ENCODE measurements at regions not wholly inside any gene's neighbourhood (a gene's known extent, or its start where the extent isn't known, plus 50 kb on each side); places are given as distances from the start of the nearest gene placed in this dataset.
A peak's percentile ranks its signal among the peaks of the same experiment; 100 is the strongest.
"Not testable (repeated sequence)": the region's sequence is repeated elsewhere in the genome, so short reads cannot be mapped to it uniquely, and the experiment has no call there.

DNA sequence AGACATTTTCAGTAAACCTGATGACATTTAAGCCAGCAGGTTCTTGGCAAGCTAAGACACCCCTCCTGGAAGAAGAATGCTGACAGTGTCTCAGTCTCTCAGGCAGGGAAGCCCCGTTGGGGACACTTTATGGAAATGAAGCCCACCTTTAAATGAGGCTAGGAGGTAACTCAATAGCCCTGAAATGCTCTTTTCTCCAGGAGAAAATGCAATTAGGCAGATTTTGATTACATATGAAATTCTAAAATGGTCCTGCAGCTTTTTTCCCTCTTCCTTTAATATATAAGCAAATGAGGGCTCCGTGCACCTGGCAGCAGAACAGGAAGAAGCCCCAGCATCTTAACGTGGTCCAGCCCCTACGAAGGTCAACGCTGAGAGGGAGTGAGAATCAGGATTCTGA lies 65.8 kb upstream of the CHST15 start:
- no peak for DNase-seq

DNA sequence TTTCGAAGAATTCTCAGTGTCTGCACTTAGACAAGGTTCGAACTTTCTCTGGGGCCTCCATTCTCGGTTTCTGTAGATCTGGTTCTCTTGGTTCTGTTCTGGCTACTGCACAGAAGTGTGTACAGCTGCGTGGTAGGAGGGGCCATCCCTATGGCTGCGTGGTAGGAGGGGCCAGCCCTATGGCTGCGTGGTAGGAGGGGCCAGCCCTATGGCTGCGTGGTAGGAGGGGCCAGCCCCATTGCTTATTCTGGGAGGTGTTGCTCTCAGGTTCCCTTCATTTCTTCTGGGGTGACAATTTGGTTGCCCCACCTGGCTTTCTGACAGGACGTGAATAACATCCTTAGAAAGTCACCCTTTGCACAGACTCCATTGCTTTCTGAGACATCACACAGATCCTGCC lies 65.2 kb upstream of the CHST15 start:
- DNase-seq: no peak

DNA sequence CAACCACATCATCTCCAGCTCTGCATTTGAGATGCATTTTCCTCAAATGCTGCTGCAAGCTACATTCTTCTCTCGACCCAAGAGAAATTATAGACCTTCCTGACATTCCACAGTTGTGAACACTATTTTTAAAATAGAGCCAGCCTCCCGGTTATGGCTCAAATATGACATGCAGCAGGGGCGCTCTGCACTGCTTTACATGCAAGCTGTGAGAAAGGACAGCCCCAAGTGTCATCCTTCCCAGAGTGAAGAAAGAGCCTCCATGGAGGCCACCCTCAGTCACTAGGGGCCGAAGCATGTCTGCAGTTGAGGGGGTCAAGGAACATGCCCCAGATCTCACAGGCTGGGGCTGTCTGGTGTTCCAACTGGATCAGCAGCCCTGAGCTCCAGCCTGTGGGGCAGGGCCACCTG lies 63.9 kb upstream of the CHST15 start:
- DNase-seq: no peak

DNA sequence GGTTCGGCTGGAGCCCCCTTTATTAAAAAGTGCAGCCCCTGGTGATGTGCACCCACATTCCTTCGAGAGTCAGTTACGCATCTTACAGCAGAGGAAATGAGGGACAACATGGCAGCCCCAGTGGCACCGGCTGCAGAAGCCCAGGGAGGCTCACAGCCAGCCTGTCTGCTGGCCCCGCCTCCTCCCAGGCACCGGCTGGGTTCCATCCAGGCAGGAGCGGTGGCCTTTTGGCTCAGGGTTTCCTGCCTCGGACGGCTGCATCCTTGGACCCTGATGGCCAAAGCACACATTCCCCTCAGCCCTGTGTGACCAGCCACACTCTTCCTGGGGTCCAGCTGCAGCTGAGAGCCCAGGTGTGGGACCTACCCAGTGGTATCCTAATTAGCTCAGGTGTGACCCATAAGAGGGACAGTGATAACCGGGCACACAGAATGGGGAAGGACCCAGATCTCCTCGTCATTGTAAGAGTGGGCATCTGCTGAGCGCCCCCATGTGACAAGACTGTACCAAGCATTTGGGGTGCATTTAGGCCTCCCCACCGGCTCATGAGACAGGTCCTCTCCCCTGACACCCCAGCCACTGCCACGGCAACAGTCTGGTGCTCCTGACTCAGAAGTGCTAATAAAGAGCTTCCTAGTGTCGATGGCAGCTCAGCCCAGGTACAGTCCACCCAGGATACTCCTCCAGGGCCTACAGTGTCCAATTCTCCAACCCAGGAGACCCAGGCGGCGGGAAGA lies 63.3 kb upstream of the CHST15 start:
- no peak for DNase-seq

DNA sequence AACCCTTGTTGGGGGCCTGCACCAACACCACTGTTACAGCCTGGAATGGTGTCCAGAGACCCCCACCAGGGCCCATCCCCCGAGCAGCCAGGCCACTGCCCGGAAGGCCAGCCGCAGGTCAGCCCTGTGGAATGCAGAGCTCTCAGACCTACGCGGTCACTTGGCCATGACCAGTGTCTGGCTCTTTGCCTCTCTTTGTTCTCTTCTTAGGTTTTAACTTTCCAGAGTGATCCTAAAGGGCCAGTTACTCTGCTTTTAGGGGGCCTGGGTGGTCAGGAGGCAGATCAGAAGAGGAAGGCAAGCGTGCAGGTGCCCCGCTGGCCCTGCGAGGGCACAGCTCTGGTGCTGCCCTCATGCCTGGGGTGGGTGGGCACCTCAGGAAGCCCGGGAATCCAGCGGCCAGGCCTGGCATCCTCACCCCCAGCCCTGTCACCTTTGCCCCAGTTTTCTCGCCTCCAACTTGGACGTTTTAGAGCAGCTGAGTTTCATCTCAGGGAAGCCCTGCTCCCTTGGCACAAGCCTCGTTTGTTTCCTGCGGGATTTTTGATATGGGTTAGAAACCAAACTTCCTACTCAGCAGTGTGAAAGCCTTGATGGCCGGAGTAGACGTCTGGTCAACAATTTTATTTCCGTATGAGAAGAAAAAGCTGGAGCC lies 62.5 kb upstream of the CHST15 start:
- DNase-seq: no peak

DNA sequence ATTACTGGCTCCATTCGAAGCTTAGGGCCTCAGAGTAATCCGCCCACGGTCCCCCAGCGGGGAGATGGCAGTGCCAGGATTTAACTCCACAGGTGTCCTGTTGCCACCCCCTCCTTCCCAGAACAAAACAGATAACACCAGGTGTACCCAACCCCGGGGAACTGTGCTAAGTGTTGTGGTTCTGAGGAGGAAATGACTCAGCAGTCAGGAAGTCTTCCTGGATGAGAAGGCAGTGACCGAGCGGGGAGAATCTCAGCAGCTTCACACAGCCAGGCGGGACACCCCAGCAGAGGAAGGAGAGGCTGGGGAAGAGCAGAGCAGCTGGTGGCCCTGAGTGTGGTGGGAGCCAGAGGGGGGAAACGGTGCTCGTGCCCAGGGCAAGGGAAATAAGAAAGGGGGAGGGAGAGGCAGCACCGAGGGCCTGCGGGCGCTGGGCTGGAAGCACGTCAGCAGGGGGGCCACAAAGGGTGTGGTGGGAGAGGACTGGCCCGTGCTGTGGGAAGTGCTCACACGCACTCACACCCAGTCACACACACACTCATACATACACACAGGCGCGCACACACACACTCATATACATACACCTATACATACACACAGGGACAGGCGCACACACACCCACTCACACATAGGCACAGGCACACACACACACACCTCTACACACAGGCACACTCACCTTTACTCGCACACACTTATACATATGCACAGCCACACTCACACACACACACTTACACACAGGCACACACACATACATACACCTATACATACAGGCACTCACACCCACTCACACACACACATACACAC lies 59.8 kb upstream of the CHST15 start:
- peak; percentile 27 for DNase-seq

DNA sequence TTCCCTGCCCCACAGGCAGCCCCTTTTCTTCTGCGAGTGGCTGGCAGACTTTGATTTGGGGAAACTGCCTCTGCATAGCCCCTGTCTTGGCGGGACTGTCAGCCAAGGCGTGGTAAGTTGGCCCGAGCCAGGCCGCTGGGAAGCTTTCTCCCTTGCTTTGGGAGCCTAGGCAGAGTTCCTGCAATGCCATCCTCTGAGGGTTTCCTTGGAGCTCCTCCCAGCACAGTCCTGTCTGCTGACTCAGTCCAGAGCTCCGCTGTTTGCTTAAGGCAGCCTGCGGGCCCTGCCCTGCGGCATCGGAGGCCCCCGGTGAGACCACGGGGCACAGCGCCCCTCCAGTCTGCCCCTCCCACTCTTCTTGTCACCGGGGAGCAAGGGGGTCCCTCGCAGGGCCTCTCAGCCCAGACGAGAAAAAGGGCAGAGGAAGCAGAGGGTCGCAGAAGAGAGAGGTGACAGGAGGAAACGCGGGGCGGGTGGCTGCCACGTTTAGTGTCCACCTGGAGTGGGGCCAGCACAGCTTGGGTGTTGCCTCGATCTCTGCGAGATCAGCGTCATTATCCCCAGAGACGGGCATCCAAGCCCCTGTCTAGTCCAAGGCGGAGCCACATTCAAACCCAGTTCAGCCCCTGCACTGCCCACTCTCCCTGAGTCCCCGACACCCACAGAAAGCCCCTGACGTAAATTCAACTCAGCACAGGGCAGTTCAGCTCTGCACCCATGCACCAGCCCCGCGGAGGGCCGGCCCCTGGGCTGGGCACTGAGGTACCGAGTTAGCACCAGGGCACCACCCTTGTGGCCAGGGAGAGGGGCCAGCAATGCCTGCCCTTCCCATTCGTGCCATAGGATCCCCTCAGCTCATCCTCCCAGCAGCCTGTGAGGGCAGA lies 59.0 kb upstream of the CHST15 start:
- no peak for DNase-seq

DNA sequence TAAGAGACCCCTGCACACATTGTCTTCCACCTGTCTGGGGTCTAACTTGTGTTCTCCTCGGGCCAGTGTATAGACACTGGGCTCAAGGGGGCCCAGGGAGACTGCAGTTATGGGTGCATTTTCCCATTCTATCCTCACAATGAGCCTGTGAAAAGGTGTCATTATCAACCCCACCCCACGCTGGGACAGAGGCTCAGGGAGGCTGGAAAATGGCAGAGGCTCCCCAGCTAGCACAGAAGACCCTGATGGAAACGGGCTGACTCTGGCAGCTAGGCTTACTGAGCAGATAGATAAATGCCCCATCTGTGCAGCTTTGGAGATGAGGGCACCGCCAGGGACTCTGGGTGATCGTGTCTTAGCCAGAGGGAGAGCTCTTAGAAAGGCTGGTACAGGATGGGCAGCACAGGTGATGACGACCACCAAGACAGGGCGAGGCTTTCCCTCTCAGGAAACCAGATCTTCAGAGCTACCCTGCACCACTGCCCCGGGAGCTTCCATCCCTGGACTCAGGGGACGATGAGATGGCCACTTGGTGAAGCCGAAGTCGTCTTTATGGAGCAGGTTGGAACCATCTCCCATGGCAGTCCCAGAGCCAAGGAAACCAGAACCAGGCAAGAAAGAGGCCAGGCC lies 58.2 kb upstream of the CHST15 start:
- no peak for DNase-seq

DNA sequence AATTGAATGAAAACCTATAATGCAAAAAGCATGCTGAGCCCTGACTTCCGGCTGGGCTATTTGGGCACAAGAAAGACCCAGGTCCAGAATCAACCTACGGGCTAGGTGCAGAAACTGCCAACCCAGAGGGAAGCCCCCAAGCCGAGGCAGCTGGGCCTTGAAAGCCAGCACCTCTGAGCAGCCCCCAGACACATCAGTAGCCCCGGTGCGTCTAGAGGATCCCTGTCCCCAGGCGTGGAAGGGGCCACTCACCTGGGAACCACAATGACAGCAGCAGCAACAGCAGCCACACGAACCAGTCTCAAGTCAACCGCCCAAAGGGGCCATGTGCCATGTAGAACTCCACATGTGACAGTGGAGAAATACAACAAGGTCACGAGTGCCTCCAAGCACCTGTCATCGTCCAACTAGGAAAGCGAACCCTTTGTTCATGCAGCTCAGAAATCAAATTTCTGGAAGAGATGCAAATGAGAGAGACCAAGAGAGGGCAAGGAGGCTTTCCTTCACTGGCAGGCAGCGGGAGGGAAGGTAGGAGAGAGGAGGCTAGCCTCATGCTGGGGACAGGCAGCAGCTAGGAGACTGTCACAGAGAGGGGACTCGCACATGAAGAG lies 57.5 kb upstream of the CHST15 start:
- no peak for DNase-seq

DNA sequence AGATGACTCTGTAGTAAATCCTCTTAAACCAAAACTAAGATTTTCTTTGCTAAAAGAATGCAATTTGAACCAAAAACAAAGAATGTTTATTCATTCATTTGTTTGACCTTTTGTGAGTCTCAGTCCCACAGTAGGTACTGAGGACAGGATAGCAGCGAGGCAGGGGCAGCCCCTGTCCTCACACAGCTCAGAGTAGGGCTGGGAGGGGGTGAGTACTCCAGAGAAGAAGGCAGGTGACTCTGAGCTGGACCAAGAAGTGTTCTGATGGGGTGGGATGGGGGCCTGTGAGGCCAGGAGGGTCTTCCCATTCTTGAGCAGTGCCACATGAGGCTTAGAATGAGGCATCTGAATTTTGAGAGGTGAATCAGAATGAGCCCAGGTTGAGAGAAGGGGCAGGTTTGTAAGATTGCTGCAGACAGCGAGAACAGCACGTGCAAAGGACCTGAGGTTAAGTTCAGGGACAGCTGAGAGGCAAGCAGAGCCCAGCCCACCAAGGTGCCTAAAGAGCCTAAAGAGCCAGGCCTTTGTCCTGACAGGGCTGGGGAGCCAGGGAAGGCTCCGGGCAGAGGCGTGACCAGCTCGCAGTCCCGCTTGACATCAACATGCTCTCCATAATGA lies 56.9 kb upstream of the CHST15 start:
- DNase-seq: no peak

DNA sequence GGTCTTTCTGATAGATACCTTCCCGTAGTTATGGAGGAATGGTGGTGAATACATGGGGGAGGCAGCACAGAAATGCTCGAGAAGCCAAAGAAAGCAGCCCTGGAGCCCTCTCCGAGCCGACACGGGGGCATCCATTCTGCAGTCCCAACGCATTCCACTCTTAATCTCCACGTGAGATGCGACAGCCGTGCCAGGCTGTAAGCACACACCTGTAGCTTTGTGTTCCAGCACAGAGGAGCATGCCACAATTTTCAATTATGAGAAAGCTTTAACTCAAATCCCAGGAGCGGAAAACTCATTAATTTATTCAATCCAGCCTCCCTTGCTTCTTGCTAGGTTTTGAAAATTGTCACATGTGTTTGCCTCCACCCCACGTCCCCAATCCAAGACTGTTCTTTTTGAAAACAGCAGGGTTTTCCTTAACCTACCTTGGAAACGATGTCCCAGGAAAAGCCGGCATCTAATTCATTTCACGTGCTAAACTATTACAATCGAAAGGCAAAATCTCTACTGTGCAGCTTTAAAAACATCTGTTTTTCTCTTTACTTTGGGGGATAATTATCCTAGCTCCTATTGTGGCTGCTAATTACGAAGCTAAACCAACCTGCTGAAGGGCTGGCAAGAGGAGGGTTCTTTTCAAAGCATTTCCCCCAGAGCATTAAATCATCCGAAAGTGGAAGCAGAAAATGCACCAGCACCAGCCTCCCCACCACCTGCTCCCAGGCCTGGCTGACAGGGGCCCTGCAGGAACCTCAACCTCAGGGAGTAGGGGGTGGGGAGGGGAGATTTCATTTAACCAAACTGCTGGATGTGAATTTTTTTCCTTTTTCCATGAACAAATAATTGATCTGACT lies 56.0 kb upstream of the CHST15 start:
- DNase-seq: no peak

DNA sequence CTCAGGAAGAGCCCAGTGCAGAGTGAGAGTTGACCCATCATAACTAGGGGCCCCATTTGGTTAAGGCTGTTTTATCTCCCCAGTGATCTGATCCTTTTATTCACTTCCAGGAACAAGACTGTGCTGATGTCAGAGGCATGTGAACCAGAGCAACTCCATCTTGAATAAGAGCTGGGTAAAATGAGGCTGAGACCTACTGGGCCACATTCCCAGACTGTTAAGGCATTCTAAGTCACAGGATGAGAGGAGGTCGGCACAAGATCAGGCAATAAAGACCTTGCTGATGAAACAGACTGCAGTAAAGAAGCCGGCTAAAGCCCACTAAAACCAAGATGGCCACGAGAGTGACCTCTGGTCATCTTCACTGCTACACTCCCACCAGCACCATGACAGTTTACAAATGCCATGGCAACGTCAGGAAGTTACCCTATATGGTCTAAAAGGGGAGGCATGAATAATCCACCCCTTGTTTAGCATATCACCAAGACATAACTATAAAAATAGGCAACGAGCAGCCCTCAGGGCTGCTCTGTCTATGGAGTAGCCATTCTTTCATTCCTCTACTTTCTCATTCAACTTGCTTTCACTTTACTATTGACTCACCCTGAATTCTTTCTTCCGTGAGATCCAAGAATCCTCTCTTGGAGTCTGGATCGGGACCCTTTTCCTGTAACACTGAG lies 55.3 kb upstream of the CHST15 start:
- not testable (repeated sequence) for DNase-seq

DNA sequence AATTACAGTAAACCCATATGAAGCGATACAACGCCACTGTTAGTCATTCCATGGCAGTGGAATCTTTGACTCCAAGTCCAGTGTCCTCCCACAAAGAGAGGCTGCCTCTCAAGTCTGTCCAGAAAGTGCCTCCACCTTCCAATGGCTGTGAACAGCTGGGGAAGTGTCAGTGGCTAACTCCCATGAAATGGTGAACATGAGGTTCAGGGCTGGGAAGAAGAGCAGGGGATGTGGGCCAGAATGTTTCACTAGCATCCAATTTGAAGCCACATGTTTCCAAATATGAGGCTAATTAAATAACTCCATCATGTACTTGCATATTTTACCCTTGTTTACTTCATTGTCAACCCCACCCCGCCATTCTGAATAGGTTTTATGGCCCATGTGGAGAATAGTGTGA lies 53.1 kb upstream of the CHST15 start:
- DNase-seq: no peak

DNA sequence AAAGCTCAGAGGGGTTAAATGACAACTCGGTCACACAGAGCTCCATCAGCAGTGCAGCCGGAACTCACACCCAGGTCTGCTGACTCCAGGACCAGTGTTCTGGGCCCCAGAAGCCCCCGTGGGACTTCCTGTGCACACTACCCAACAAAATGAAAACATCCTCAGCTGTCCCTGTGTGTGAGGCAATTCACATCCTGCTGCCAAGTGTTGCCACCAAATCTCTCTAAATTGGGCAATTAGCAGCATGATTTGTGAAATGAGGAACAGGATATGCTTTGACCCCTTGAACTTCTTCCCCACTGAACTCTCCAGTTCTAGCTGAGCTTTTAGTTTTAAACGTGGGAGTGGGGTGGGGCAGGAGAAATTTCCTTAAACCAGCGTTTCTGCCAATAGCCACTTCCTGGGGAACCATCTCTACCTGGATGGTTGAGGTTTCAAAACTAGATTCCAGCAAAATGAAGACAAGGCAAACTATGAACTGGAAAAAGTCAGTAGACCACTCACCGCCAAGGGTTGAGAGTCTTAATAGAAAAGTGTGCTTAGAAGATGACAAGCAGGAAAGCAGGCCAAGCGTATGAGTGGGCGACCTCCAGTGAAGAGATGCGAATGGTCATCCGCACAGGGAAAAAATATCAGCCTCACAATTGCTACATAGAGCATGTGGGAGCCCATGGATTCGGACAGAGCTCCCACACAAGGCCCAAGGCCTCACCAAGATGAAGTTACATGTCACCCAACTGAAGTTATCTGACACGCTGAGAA lies 51.9 kb upstream of the CHST15 start:
- DNase-seq: peak; percentile 69

DNA sequence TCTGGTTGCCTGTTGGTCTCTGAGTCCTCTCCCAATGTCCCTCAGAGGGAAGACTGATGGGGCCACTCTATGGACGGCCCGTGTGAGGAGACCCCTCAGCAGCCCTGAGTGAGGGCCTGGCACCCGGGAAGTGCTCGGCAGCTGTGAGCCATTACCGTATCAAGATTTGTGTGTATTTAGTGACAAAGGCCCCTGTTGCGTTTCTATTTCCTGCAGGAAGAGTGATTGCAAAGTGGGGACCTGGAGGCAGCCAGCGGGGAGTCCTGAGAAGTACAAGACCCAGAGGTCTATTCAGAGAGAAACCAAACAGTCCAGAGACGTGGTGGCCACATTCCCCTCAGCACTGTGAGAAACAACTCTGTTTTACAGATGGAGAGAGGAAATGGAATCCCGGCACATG lies 51.1 kb upstream of the CHST15 start:
- no peak for DNase-seq

DNA sequence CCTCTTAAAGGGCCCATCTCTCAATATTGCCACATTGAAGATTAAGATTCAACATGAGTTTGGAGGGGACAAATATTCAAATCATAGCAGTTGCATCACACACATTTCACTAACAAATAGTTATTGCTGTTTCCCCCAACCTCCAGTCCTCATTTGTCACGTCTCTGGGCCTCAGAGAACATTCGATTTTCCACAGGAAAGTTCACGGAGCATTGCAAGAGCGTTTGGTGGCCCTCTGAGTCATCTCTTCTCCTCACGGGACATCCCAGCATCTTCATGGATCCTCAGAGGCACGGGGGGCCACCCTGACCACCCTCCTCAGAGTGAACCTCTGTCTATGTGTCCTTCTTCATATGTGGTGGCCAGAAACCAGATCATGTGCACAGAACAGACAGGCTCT lies 50.3 kb upstream of the CHST15 start:
- no peak for DNase-seq
